ENCODE measurements at regions not wholly inside any gene's neighbourhood (a gene's known extent, or its start where the extent isn't known, plus 50 kb on each side); places are given as distances from the start of the nearest gene placed in this dataset.

DNA sequence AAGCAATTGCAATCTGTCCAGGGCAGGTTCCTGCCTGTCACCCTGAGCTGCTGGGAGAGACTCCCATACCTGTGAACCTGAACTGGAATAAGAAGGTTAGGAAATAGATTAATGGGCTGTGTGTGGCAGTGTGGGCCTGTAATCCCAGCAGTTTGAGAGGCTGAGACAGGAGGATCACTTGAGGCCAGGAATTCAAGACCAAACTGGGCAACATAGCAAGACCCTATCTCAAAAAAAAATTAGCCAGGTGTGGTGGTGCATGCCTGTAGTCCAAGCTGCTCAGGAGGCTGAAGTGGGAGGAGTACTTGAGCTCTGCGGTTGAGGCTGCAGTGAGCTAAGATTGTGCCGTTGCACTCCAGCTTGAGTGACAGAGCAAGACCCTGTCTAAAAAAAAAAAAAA lies 127.7 kb upstream of the DSEL start:
- WGBS, result 95% methylated on average over 2 of the region's 2 CpGs
- no peak for DNase-seq (ENCODE audit: low spot score)
- H3K36me3 ChIP-seq, result no peaks in the 10 kb centered on the region
- H3K4me1 ChIP-seq (replicated peaks), result no peaks in the 10 kb centered on the region
- intact Hi-C loops (cut with DNase I), result no loop called here
- TF ChIP-seq POLR2AphosphoS5 (IDR thresholded peaks at IDR 0.05), result no peak
- no peak for TF ChIP-seq POLR2A (IDR thresholded peaks at IDR 0.05)
- TF ChIP-seq, protein P1, sequence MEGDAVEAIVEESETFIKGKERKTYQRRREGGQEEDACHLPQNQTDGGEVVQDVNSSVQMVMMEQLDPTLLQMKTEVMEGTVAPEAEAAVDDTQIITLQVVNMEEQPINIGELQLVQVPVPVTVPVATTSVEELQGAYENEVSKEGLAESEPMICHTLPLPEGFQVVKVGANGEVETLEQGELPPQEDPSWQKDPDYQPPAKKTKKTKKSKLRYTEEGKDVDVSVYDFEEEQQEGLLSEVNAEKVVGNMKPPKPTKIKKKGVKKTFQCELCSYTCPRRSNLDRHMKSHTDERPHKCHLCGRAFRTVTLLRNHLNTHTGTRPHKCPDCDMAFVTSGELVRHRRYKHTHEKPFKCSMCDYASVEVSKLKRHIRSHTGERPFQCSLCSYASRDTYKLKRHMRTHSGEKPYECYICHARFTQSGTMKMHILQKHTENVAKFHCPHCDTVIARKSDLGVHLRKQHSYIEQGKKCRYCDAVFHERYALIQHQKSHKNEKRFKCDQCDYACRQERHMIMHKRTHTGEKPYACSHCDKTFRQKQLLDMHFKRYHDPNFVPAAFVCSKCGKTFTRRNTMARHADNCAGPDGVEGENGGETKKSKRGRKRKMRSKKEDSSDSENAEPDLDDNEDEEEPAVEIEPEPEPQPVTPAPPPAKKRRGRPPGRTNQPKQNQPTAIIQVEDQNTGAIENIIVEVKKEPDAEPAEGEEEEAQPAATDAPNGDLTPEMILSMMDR (IDR thresholded peaks at IDR 0.05), result no peak
- H3K9me3 ChIP-seq, result no peaks in the 10 kb centered on the region
- no peaks in the 10 kb centered on the region for H3K27me3 ChIP-seq (replicated peaks; ENCODE audit: insufficient read depth)
- H3K27ac ChIP-seq, result no peak overlapping the region
- H3K4me3 ChIP-seq, result no peak overlapping the region

DNA sequence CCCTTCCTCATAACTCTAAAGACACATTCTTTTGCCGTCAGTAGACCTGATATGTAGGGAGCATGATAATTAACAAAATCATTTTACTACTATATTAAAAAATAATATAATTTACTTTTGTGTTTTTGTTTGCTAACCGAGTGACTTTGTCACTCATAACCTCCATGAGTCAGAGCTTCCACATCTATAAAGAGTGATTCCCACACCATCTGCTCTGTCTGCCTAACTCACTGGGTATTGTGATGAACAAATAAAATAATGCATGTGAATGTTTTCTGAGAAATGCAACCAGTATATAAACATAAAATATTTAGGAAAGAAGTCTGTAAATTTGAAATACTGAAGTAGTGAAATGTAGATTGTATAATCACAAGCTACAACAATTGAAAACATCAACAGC lies 123.4 kb upstream of the DSEL start:
- no peaks in the 10 kb centered on the region for H3K4me1 ChIP-seq (replicated peaks)
- TF ChIP-seq POLR2A (IDR thresholded peaks at IDR 0.05), result no peak
- TF ChIP-seq, protein P1 (IDR thresholded peaks at IDR 0.05), result no peak
- TF ChIP-seq POLR2AphosphoS5 (IDR thresholded peaks at IDR 0.05), result no peak
- intact Hi-C loops (cut with DNase I), result no loop called here
- no peak overlapping the region for H3K4me3 ChIP-seq
- H3K27me3 ChIP-seq (replicated peaks; ENCODE audit: insufficient read depth), result no peaks in the 10 kb centered on the region
- no peak overlapping the region for H3K27ac ChIP-seq
- no peaks in the 10 kb centered on the region for H3K9me3 ChIP-seq
- DNase-seq (ENCODE audit: low spot score), result no peak
- no peaks in the 10 kb centered on the region for H3K36me3 ChIP-seq
- WGBS, result 65% methylated on average over 2 of the region's 2 CpGs

DNA sequence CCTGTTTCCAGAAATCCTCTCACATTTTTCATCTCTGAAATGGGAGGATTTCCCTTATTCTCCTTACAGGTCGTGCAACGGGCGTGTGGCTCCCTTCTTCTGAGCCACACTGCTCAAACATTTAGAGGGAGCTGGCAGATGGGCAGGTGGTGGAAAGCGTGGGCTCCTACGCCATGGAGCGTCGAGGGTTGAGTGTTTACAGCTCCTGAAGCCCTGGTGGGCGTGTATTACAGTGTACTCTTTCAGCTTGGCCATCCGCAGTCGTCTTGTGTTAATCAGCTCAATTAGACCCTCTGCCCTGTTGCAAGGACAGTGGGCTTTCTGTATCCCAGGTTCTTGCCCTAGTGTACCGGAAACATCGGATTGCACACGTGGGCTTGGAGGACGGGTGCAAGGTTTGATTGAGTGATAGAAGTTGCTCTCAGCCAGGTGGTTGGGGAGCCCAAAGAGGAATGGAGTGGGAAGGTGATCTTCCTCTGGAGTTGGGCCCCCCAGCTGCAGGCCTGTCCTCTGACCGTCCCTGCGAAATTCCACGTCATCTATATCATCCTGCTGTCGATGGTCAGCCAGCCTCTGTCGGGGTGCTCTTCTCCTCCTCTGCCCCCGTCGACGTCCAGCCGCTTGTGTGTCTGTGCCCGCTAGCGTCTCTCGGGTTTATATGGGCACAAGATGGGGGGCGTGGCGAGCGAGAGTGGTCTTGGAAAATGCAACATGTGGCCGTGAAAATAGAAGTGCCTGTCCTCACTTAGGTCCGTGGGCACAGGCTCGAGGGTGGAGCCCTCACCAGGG lies 120.3 kb upstream of the DSEL start:
- no peaks in the 10 kb centered on the region for H3K27me3 ChIP-seq (replicated peaks; ENCODE audit: insufficient read depth)
- WGBS, result 91% methylated on average over 32 of the region's 32 CpGs
- H3K4me1 ChIP-seq (replicated peaks), result no peaks in the 10 kb centered on the region
- H3K4me3 ChIP-seq, result no peak overlapping the region
- TF ChIP-seq POLR2AphosphoS5 (IDR thresholded peaks at IDR 0.05) (no peak), POLR2A (IDR thresholded peaks at IDR 0.05) (no peak)
- TF ChIP-seq, protein P1 (IDR thresholded peaks at IDR 0.05), result no peak
- no peaks in the 10 kb centered on the region for H3K36me3 ChIP-seq
- H3K27ac ChIP-seq, result no peak overlapping the region
- no peaks in the 10 kb centered on the region for H3K9me3 ChIP-seq
- intact Hi-C loops (cut with DNase I), result no loop called here
- DNase-seq (ENCODE audit: low spot score), result no peak

DNA sequence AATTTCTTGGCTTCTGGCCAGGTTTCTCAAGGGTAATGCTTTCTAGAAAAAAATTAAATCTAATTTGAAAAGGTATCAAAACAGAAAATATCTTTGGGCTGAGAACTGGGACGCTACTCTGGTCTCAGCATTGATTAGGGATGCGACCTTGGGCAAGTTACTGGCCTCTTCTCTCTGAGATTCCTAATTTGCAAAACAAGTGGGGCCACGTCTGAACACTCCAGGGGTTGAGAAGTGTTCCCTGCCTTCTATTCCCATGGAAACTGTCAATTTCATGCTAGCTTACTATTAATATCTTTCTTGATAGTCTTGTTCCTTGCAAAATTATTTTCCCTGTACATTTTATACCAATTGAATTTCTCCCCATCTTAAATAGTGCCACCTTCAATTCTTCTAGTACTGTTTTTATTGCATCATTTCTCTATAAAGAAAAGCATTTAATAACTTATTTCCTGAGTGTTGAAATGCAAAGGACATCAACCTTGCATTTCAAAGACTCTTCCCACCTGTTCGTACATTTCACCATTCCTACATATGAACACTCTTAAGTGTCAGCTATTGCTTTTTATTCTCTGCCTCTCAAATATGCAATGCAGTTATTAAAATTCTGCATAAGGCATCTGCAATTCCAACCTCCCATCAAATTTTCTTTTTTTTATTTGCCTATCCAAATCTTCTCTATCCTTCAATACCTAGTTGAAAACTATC lies 118.3 kb upstream of the DSEL start:
- Histone ChIP-seq H3K27ac (no peak overlapping the region), H3K4me3 (no peak overlapping the region), H3K36me3 (no peaks in the 10 kb centered on the region), H3K9me3 (no peaks in the 10 kb centered on the region), H3K27me3 (replicated peaks; ENCODE audit: insufficient read depth) (no peaks in the 10 kb centered on the region), H3K4me1 (replicated peaks) (no peaks in the 10 kb centered on the region)
- intact Hi-C loops (cut with DNase I), result no loop called here
- 47% methylated on average over 4 of the region's 4 CpGs for WGBS
- DNase-seq (ENCODE audit: low spot score), result no peak
- TF ChIP-seq, protein P1 (IDR thresholded peaks at IDR 0.05), result no peak
- TF ChIP-seq POLR2AphosphoS5 (IDR thresholded peaks at IDR 0.05), result no peak
- no peak for TF ChIP-seq POLR2A (IDR thresholded peaks at IDR 0.05)
